Liver (tissue), 3 donors: ENCODE measurements at regions not wholly inside any gene's neighbourhood (a gene's known extent, or its start where the extent isn't known, plus 50 kb on each side); places are given as distances from the start of the nearest gene placed in this dataset.

Experiments used
- CTCF ChIP-seq: fragments of 150-350 bp; IDR thresholded peaks from 2 replicates; pipeline ENCODE4 v1.5.1; 2017; ENCODE audit warnings: improper control_type of control experiment, low read depth, low read length; ENCODE audit not compliant: missing input control
- EGR1 ChIP-seq, 2 donors: IDR thresholded peaks; 2 replicates each; pipeline ENCODE4 v1.6.1; 2016 to 2018; ENCODE audit warnings: antibody characterized with exemption in 2 of 2, low read depth in 2 of 2
- JUND ChIP-seq, 2 donors: IDR thresholded peaks; 2 replicates each; pipeline ENCODE4 v1.6.1; 2016; ENCODE audit warnings: antibody characterized with exemption in 2 of 2
- REST ChIP-seq: IDR thresholded peaks from 2 replicates; pipeline ENCODE4 v1.6.1; 2016; ENCODE audit warnings: antibody characterized with exemption, mild to moderate bottlenecking
- RXRA ChIP-seq, 2 donors: IDR thresholded peaks; 2 replicates each; pipeline ENCODE4 v1.6.1; 2017 to 2018; ENCODE audit warnings: antibody characterized with exemption in 2 of 2, mild to moderate bottlenecking in 1 of 2
- SP1 ChIP-seq: IDR thresholded peaks from 2 replicates; pipeline ENCODE4 v1.6.1; 2018; ENCODE audit warnings: antibody characterized with exemption, mild to moderate bottlenecking
- TAF1 ChIP-seq: conservative IDR thresholded peaks from 2 replicates; pipeline ENCODE4 v1.6.1; 2016; ENCODE audit warnings: antibody characterized with exemption, mild to moderate bottlenecking
- YY1 ChIP-seq: IDR thresholded peaks from 2 replicates; pipeline ENCODE4 v1.6.1; 2016; ENCODE audit warnings: antibody characterized with exemption, mild to moderate bottlenecking
- ZBTB33 ChIP-seq: IDR thresholded peaks from 2 replicates; pipeline ENCODE4 v1.6.1; 2016; ENCODE audit warnings: antibody characterized with exemption
- donor health status: healthy.
- donor health status: healthy.

GRCh38 chr4:33537527-33537926 is 2706.8 kb downstream of the ARAP2 start:
- TF ChIP-seq REST (no peak), CTCF (no peak), RXRA (IDR thresholded peaks at IDR 0.05) (no peak), JUND (IDR thresholded peaks at IDR 0.05) (no peak), SP1 (no peak), ZBTB33 (no peak), TAF1 (no peak), YY1 (no peak), EGR1 (IDR thresholded peaks at IDR 0.05; ENCODE audit: low read depth in 2 of 2) (no peak)
